ENCODE measurements at regions not wholly inside any gene's neighbourhood (a gene's known extent, or its start where the extent isn't known, plus 50 kb on each side); places are given as distances from the start of the nearest gene placed in this dataset.

- no peaks in the 10 kb centered on the region for H3K9me3 ChIP-seq (ENCODE audit: insufficient read depth, low read length)
- H3K9ac ChIP-seq (ENCODE audit: low read length): no peak overlapping the region
- H3K4me3 ChIP-seq (ENCODE audit: low read length): no peak overlapping the region
- no peak for TF ChIP-seq CTCF (IDR thresholded peaks at IDR 0.05; ENCODE audit: low read depth, low read length)
- TF ChIP-seq EZH2phosphoT487 (IDR thresholded peaks at IDR 0.05; ENCODE audit: low read depth): no peak
- H4K20me1 ChIP-seq (ENCODE audit: insufficient read depth, low read length): no peaks in the 10 kb centered on the region
- no peak overlapping the region for H2AFZ ChIP-seq (ENCODE audit: low read depth, low read length)
- H3K27ac ChIP-seq (ENCODE audit: low read length): no peak overlapping the region
- H3K4me1 ChIP-seq (ENCODE audit: low read length): no peaks in the 10 kb centered on the region
- H3K36me3 ChIP-seq (replicated peaks; ENCODE audit: low read depth, low read length): no peaks in the 10 kb centered on the region
- H3K4me2 ChIP-seq (ENCODE audit: low read length): no peak overlapping the region
- no peaks in the 10 kb centered on the region for H3K79me2 ChIP-seq (ENCODE audit: low read length)
- no peaks in the 10 kb centered on the region for H3K27me3 ChIP-seq (ENCODE audit: low read depth, low read length)
Measured at GRCh38 chrX:39399387-39399786, 598.1 kb downstream of the MID1IP1 start.

GRCh38 chrX:39401483-39402110, 600.3 kb downstream of the MID1IP1 start:
- no peaks in the 10 kb centered on the region for H3K27me3 ChIP-seq (ENCODE audit: low read depth, low read length)
- H4K20me1 ChIP-seq (ENCODE audit: insufficient read depth, low read length): no peaks in the 10 kb centered on the region
- H3K9ac ChIP-seq (ENCODE audit: low read length): no peak overlapping the region
- no peak overlapping the region for H3K27ac ChIP-seq (ENCODE audit: low read length)
- H2AFZ ChIP-seq (ENCODE audit: low read depth, low read length): no peak overlapping the region
- H3K4me3 ChIP-seq (ENCODE audit: low read length): no peak overlapping the region
- H3K4me1 ChIP-seq (ENCODE audit: low read length): no peaks in the 10 kb centered on the region
- H3K79me2 ChIP-seq (ENCODE audit: low read length): no peaks in the 10 kb centered on the region
- H3K36me3 ChIP-seq (replicated peaks; ENCODE audit: low read depth, low read length): no peaks in the 10 kb centered on the region
- no peaks in the 10 kb centered on the region for H3K9me3 ChIP-seq (ENCODE audit: insufficient read depth, low read length)
- no peak overlapping the region for H3K4me2 ChIP-seq (ENCODE audit: low read length)
- TF ChIP-seq CTCF (IDR thresholded peaks at IDR 0.05; ENCODE audit: low read depth, low read length) (no peak), EZH2phosphoT487 (IDR thresholded peaks at IDR 0.05; ENCODE audit: low read depth) (no peak)

- H3K27me3 ChIP-seq (ENCODE audit: low read depth, low read length): peaks cover 1% of the 10 kb centered on the region; the same call in 1 of the 2 replicates
- no peaks in the 10 kb centered on the region for H3K9me3 ChIP-seq (ENCODE audit: insufficient read depth, low read length)
- H3K4me1 ChIP-seq (ENCODE audit: low read length): no peaks in the 10 kb centered on the region
- H3K36me3 ChIP-seq (replicated peaks; ENCODE audit: low read depth, low read length): no peaks in the 10 kb centered on the region
- no peaks in the 10 kb centered on the region for H4K20me1 ChIP-seq (ENCODE audit: insufficient read depth, low read length)
- no peak overlapping the region for H3K4me2 ChIP-seq (ENCODE audit: low read length)
- no peak overlapping the region for H3K4me3 ChIP-seq (ENCODE audit: low read length)
- no peaks in the 10 kb centered on the region for H3K79me2 ChIP-seq (ENCODE audit: low read length)
- H3K27ac ChIP-seq (ENCODE audit: low read length): no peak overlapping the region
- H3K9ac ChIP-seq (ENCODE audit: low read length): no peak overlapping the region
- no peak overlapping the region for H2AFZ ChIP-seq (ENCODE audit: low read depth, low read length)
- TF ChIP-seq CTCF (IDR thresholded peaks at IDR 0.05; ENCODE audit: low read depth, low read length): no peak
- no peak for TF ChIP-seq EZH2phosphoT487 (IDR thresholded peaks at IDR 0.05; ENCODE audit: low read depth)
Measured at GRCh38 chrX:39402158-39402557, 600.9 kb downstream of the MID1IP1 start.

GRCh38 chrX:39406799-39407198, 605.5 kb downstream of the MID1IP1 start:
- H3K4me2 ChIP-seq (ENCODE audit: low read length): no peak overlapping the region

More at GRCh38 chrX:39406799-39407198, 605.5 kb downstream of the MID1IP1 start:
- Histone ChIP-seq H3K9me3 (ENCODE audit: insufficient read depth, low read length) (no peaks in the 10 kb centered on the region), H3K79me2 (ENCODE audit: low read length) (no peaks in the 10 kb centered on the region), H3K27me3 (ENCODE audit: low read depth, low read length) (peaks cover 8% of the 10 kb centered on the region; the same call in 1 of the 2 replicates), H3K4me1 (ENCODE audit: low read length) (no peaks in the 10 kb centered on the region), H2AFZ (ENCODE audit: low read depth, low read length) (no peak overlapping the region), H3K36me3 (replicated peaks; ENCODE audit: low read depth, low read length) (no peaks in the 10 kb centered on the region), H3K9ac (ENCODE audit: low read length) (no peak overlapping the region), H3K27ac (ENCODE audit: low read length) (no peak overlapping the region), H3K4me3 (ENCODE audit: low read length) (no peak overlapping the region), H4K20me1 (ENCODE audit: insufficient read depth, low read length) (no peaks in the 10 kb centered on the region)
- TF ChIP-seq EZH2phosphoT487 (IDR thresholded peaks at IDR 0.05; ENCODE audit: low read depth) (no peak), CTCF (IDR thresholded peaks at IDR 0.05; ENCODE audit: low read depth, low read length) (no peak)

All from OCI-LY3 (cell line).